GM21367 (cell line): ENCODE measurements at regions not wholly inside any gene's neighbourhood (a gene's known extent, or its start where the extent isn't known, plus 50 kb on each side); places are given as distances from the start of the nearest gene placed in this dataset.
A peak's percentile ranks its signal among the peaks of the same experiment; 100 is the strongest.
"Not testable (repeated sequence)": the region's sequence is repeated elsewhere in the genome, so short reads cannot be mapped to it uniquely, and the experiment has no call there.

Source experiments
- ATAC-seq: cut with Tn5 transposase; IDR thresholded peaks from one replicate; pipeline ENCODE4 v1.9.1; 2021; ENCODE audit not compliant: unreplicated experiment

DNA sequence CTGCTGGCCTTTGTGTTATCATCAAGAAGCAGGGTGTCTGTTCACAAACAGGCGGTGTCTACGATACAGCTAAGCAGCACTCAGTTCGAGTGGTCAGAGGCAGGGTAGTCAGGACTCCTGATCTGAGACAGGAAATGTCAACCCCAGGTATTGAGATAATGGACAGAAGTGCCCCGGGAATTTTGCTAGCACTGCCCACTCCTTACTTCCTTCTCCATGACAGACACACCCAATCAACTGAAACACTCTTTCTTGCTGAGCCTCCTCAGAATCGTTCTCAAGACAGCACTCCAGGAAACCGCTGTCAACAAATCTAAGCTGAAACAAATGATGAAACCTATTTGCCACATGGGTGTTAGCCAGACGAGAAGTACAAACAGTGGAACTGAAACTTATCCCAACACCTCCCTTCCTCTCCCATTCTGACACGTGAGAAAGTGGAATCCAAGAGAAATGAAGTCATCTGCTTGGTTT lies 109.3 kb downstream of the GTF2IRD2B start:
- ATAC-seq = not testable (repeated sequence)

DNA sequence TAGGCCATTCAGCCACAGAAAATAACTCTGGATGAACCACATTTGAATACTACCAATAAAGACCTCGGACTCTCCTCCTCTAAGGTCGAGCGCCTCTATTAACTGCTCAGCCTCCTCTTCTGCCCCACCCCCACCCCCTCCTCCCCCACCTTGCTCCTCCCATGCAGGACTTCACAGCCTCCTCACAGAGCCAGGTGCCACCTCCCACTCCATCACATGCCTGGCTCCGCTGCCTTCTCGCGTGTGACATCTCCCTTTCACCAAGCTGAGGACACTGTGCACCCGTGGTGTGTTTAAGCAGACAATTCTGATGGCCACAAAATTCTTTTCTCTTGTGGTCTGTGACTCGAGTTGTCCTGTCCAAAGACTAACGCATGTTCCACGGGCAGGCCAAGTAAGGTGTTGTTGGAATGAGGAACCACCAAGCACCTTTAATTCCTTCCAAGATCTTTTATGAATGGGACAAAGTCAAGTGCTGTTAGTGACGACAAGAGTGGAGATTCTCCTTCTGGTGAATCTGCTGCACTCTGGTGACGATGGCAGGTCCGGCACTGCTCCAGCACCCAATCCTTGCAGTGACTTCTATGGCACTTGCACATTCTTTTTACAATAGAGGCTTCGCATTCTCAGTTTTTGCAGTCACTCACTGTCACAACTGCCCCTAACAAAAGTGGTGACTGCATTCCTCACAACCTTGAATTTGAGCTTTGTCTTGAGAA lies 113.1 kb downstream of the GTF2IRD2B start:
- ATAC-seq = not testable (repeated sequence)

DNA sequence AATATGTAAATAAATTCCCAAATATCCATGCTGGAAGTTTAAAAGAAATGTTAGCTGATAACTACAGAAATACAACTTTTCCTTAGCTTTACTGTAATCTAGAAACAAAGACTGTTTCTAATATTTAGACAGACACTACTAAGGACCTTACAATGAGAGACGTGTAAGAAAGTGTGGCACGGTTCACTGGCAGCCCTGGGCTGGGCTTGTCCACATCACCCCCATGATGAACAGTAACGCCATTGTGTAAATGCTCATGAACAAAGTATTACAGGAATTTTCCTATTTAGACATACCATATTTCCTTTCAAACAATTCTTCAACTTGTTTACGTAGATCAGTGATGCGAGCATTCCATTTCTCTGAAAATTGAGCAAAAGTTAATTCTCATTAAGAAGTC lies 123.1 kb downstream of the GTF2IRD2B start:
- ATAC-seq = not testable (repeated sequence)

DNA sequence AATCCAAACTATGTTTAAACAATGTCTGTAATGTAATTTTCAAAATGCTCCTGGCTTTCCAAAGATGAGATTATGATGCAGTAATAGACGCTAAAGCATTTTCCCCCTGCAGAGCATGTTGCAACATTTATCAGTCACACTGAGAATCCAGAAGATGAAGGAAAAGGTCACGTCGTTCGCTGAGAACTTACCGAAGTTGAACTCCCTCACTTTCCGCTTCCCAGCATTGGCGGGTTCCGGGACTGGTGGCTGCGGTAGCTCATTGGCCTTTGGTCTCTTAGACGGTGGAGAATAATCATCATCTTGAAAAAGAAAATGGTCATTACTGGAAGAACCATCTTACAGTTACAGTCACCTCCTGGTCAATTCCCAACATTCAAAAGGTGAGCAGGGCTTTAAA lies 124.6 kb downstream of the GTF2IRD2B start:
- ATAC-seq = not testable (repeated sequence)

DNA sequence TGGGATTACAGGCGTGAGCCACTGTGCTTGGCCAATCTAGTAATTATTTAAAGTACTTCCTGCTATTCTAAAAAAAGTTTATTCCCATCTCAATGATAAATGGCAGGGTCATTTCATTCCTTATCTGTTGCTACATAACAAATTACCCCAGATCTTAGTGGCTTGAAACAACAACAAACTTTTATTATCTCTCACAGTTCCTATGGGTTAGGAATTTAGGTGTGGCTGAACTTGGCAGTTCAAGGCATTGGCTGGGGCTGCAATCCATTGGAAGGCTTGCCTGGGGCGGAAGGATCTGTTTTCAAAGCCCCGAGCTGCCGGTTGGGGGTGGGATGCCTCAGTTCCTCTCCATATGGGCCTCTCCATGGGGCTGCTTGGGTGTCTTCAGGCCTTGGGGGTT lies 133.7 kb downstream of the GTF2IRD2B start:
- ATAC-seq = not testable (repeated sequence)

DNA sequence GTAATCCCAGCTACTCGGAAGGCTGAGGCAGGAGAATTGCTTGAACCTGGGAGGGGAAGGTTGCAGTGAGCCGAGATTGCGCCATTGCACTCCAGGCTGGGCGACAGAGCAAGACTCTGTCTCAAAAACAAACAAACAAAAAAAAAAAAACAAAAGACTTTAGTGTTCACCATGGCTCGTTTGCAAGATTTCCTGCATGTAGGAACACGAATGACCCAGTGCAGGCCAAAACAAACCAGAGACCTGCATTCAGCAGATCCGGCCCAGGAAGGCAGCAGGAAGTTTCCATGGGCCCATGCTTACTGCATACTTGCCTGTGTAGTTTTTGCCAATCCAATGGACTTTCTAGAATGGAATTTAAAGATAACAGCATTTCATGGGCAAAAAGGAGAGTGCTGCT lies 137.2 kb downstream of the GTF2IRD2B start:
- ATAC-seq = not testable (repeated sequence)

DNA sequence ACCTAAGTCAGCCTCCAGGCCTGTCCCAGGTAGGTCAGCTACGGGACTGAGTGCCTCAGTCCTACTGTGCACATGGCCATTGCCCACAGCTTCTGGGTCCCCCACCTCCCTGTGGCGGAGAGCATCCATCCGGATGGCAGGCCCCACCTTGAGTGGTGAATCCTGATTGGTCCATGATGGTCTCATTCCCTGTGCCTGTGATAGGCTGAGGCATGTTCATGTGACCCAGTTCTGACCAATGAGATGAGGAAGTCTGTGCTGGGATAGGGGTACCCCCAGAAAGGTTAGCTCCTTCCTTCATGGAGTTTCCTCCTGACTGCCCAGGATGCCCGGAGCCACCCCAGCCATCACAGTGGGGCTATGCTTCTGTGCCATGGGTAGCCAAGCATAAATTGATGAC lies 138.2 kb downstream of the GTF2IRD2B start:
- ATAC-seq = not testable (repeated sequence)

DNA sequence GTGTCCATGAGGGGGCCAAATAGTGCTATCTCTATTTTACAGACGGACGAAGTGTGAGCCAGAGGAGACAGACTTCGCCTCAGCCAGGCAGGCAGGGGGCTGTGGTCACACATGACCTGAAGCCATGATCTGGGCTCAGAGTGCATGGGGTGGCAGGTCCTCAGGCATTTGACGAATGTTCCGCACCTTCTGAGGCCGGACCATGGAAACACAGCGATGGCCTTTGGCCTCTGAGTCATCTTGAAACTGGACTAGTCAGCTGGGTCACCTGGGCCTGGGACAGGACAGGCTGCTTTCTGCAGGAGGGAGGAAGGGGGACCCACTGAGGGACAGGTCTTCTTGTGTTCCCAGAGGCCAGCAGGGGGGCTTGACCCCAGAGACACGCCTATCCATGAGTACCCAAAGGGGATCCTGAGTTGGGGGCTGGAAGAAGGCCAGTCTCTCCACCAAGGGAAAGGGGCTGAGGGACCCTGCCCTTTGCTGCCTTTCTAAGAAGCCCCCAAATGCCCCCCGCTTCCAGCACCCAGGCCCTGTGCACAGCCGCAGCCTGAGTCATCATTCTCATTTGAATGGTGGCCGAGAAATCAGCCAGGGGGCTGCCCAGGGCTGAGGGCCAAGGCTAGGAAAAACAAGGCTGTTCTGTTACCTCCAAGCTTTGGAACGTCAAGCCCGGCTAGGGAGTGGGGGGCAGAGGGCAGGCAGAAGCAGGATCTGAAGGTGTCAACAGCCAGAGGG lies 142.9 kb downstream of the GTF2IRD2B start:
- not testable (repeated sequence) for ATAC-seq

DNA sequence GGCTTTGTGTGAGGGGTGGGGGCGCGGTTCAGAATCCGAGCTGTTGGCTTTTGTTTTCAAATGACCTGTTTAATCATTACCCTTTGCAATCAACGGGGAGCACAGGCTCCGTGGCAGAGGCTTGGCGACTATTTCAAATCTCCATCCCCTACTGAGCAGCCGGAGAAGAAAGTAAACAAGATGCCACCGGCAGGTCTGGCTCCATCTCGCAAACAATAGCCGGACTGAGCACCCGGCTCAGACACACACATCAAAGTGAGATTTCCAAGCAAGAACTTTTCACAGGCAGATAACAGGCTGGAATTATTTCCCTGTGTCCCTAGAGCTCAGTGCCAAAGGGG lies 143.4 kb downstream of the GTF2IRD2B start:
- not testable (repeated sequence) for ATAC-seq

DNA sequence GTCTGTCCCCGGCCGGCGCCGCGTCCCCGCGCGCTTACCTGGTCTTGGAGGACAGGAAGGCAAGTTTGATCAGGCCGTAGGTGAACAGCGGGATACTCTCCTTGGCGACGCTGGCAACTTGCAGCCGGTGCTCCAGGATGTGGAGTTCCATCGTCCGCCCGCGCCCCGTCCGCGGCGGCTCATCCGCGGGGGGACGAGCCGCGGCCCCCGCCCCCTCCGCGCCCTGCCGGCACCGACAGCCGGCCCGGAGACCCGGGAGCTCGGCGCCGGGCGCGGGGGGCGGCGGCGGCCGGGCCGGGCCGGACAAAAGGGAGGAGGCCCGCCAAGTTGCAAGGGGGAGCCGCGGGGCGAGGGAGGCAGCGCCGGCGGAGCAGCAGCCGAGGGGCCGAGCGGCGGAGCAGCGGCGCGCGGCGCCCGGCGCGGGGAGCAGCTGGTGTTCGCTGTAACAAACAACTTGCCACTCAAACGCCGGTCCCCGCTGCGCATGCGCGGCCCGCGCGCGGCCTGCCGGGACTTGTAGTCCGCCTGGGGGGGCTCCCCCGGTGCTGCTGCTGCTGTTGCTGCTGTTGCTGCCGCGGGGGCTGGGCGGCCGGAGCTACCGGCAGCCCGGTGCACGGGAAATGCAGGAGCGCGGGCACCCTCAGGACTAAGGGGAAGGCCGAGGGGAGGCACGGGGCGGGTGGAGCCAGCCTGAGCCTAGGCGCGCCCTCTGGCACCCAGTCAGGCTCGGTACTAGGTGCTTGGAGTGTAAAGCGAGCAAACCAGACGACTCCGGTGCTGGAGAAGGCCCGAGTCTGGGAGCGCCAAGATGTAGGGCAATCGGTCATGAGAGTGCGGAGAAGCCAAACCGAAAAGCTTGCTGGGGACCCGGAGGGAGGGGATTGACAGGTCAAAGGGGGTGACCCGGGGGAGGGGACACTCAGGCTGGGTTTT lies 145.1 kb downstream of the GTF2IRD2B start:
- ATAC-seq = peak; percentile 77

DNA sequence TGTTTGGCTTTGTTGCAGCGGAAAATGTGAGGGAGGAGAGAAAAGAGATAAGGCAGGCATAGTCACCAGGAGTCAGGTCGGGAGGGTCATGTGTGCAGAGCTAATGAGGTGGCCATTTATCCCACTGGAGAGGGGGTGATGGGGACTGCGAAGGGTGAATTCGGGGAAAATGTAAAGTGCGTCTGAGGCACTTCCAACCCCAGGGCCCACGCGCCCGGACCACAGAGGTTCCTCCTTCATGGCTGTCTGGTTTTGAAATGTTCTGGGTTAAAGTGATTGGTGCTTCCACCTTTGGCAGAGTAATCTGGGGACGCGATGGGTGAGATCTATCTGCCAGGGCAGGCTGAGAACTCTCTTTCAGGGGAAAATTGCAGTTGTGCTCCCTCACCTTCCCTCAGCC lies 145.9 kb downstream of the GTF2IRD2B start:
- not testable (repeated sequence) for ATAC-seq

DNA sequence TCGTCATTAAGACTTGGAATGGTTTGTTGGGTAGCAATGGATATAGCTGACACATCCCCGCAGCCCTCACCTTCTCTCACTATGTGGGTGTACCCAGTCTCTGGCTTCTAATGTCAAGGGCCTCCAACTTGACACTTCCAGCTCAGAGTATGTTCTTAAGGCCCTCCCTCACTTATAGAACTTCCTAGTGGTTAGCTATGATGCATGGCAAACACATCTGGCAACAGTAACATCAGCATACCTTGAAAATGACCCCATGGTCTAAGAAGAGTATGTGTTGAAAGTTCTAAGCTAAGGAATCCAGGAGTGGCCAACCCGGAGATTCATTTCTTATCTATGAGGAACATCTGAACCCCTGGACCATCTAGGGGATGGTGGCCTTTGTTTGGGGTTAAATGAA lies 151.2 kb downstream of the GTF2IRD2B start:
- ATAC-seq = not testable (repeated sequence)

DNA sequence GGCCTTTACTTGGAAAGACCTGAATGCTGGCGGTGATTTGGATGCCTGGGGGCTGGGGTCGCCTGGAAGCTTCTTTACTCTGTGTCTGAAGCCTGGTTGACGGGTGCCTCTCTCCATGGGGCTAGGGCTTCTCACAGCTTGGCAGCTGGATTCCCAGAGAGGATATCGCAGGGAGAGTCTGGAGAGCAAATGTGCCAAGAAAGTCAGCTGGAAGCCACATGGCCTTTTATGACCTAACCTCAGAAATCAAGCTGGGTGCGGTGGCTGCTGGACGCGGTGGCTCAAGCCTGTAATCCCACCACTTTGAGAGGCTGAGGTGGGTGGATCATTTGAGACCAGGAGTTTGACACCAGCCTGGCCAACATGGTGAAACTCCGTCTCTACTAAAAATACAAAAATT lies 147.2 kb upstream of the TRIM73 start:
- not testable (repeated sequence) for ATAC-seq

DNA sequence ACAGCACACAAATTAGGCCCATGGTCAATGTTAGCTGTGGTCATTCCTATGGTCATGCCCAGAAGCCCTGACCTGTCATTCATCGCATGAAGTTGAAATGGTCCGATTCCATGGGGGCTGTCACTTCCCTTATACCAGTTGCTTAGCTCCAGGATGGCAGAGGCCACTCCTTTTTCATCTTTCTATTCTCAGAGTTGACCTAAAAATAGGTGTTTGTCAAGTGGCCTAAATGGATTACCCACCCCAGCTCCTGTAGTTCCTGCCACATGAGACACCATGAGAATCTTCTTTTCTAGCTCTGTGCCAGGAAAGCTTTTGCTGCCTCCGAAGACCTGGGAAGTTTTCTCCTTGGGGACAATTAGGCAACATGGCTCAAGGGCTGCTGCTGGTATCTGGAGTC lies 141.2 kb upstream of the TRIM73 start:
- ATAC-seq = not testable (repeated sequence)

DNA sequence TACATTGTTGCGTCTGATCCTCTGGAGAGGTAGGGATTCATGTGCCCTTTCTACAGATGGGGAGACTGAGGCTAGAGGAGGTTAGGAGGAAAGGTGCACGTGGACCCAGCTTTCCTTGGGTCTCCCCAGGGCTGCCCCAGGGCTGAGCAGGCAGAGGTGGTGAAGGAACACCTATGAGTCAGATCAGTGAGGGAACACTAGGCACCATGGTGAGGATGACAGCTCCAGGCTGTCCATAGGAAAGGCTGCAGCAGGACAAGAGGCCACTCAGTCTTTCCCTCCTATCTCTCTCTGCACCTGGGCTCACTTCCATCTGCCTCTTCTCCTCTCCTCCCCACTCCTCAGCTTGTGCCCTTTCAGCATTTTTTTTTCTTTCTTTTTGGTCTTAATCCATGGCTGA lies 138.0 kb upstream of the TRIM73 start:
- ATAC-seq = not testable (repeated sequence)

DNA sequence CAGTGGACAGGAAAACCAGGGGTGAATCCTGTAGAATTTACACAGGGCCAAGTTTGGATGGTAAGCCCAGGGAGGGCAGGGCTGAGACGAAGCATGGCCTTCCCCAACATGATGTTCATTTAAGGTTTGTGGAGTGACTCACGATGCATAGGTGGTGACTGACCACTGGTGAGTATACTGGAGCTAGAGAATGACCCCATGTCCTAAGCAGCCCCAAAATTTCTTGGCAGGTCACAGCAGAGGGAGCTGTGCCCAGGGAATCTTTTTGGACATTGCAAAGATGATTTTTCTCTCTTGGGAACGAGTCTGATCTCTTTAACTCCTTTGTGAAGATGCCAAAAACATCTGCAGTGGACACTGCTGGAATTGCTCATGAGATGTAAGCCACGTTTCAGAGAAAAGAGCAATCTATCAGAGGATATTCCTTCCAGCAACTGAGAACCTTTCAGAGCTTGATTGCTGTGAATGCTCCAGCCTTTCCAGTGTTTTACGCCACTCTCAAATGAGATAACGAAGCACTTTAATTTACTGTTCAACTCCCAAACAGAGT lies 135.9 kb upstream of the TRIM73 start:
- not testable (repeated sequence) for ATAC-seq

DNA sequence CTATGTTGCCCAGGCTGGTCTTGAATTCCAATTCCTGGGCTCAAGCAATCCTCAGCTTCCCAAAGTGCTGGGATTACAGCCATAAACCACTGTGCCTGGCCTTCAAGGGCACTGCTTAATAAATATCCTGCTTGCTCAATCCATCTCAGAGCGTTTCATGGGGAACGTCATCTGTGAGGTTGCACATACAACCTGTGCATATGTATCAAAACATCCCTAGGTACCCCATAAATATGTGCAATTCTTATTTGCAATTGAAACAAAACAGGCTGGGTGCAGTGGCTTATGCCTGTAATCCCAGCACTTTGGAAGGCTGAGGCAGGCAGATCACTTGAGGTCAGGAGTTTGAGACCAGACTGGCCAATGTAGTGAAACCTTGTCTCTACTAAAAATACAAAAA lies 133.8 kb upstream of the TRIM73 start:
- ATAC-seq = not testable (repeated sequence)

DNA sequence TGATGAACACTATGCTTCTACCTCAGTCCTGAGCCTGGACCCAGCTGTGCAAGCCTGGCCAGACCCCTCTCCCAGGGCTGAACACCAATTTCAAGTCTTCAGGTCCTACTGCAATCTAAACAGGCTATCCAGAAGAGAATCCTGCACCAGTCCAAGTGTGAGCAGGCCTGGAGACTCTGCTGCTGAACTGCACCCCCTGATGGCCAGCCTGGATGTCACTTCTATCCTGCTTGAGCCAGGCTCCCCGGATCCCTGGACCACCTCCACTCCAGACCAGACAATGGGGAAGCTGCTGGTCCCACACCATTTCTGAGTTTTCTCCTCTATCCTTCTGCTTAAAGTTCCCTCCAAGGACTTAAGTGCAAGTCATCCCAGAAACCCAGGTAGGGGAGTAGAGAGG lies 127.3 kb upstream of the TRIM73 start:
- ATAC-seq = not testable (repeated sequence)

DNA sequence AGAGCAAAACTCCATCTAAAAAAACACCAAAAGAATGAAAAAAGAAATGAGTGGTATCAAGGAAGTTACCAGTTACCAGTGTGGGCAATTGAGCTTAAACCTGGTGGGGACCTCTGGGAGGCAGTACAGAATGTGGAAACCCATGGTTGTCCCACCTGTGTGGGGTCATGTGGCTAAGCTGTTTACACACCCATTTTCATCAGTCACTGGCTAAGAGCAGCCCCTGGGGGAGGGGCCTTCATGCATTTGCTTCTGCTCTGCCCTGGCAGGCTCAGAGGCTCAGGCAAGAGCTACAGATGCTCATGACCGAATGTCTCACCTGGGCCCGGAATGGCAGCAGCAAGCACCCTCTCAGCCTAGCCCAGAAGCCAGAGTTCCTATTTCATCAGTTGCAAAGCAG lies 126.3 kb upstream of the TRIM73 start:
- ATAC-seq = not testable (repeated sequence)

DNA sequence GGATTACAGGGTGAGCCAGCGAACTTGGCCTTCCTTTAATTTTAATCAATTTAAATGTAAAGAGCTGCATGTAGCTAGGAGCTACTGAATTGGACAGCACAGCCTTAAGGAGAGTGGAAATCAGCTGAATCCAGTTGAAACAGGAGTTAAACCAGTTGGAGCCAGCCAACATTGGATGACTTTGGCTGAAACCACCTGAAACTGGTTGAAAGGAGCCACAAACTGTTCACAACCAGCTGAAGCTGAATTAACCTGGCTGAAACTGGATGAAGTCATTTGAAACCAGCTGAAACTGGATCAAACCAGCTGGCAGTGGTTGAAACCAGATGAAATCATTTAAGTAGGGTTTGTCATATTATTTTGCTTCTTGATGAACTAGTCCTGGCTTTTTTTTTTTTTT lies 121.3 kb upstream of the TRIM73 start:
- ATAC-seq = not testable (repeated sequence)
